WTC11 (cell line): ENCODE measurements at regions not wholly inside any gene's neighbourhood (a gene's known extent, or its start where the extent isn't known, plus 50 kb on each side); places are given as distances from the start of the nearest gene placed in this dataset.

Source experiments
- ARID4B ChIP-seq: sonication (generic); formaldehyde crosslinking; IDR thresholded peaks from 2 replicates; pipeline ENCODE4 v1.8.0; 2023; ENCODE audit warnings: missing genetic modification reagents, mild to moderate bottlenecking, borderline replicate concordance
- ATF2 ChIP-seq: sonication (generic); formaldehyde crosslinking; IDR thresholded peaks from 2 replicates; pipeline ENCODE4 v1.8.1; 2022; ENCODE audit warnings: low read depth, missing genetic modification reagents, borderline replicate concordance
- ATF3 ChIP-seq: sonication (generic); formaldehyde crosslinking; conservative IDR thresholded peaks from 2 replicates; pipeline ENCODE4 v1.8.1; 2022; ENCODE audit warnings: mild to moderate bottlenecking, missing genetic modification reagents
- CBFB ChIP-seq: sonication (generic); formaldehyde crosslinking; IDR thresholded peaks from 2 replicates; pipeline ENCODE4 v1.8.1; 2022; ENCODE audit warnings: mild to moderate bottlenecking, low read depth, missing genetic modification reagents
- CTCF ChIP-seq: fragments of 200-600 bp; IDR thresholded peaks from 2 replicates; pipeline ENCODE4 v1.8.0; 2022; ENCODE audit warnings: antibody characterized with exemption
- E2F5 ChIP-seq: sonication (generic); formaldehyde crosslinking; IDR thresholded peaks from 2 replicates; pipeline ENCODE4 v1.8.1; 2022; ENCODE audit warnings: mild to moderate bottlenecking, moderate library complexity, missing genetic modification reagents
- ESRRA ChIP-seq: sonication (generic); formaldehyde crosslinking; IDR thresholded peaks from 2 replicates; pipeline ENCODE4 v1.8.1; 2022; ENCODE audit warnings: mild to moderate bottlenecking, missing genetic modification reagents, borderline replicate concordance
- ETV6 ChIP-seq: sonication (generic); formaldehyde crosslinking; IDR thresholded peaks from 2 replicates; pipeline ENCODE4 v1.8.1; 2022; ENCODE audit warnings: mild to moderate bottlenecking, missing genetic modification reagents
- FOXK1 ChIP-seq: sonication (generic); formaldehyde crosslinking; IDR thresholded peaks from 2 replicates; pipeline ENCODE4 v1.8.0; 2022; ENCODE audit warnings: mild to moderate bottlenecking, moderate library complexity, missing genetic modification reagents
- IRF1 ChIP-seq: sonication (generic); formaldehyde crosslinking; IDR thresholded peaks from 2 replicates; pipeline ENCODE4 v1.8.0; 2023; ENCODE audit warnings: missing genetic modification reagents
- JAZF1 ChIP-seq: fragments of 250-450 bp; sonication (Bioruptor Pico); IDR thresholded peaks from 2 replicates; pipeline ENCODE4 v1.9.0; 2021; ENCODE audit warnings: moderate library complexity, mild to moderate bottlenecking, inconsistent platforms
- JUN ChIP-seq: sonication (generic); formaldehyde crosslinking; IDR thresholded peaks from 2 replicates; pipeline ENCODE4 v1.8.0; 2023; ENCODE audit warnings: mild to moderate bottlenecking, missing genetic modification reagents
- MAX ChIP-seq: sonication (generic); formaldehyde crosslinking; IDR thresholded peaks from 2 replicates; pipeline ENCODE4 v1.8.0; 2022; ENCODE audit warnings: mild to moderate bottlenecking, missing genetic modification reagents
- MXD4 ChIP-seq: fragments of 250-450 bp; sonication (Bioruptor Pico); IDR thresholded peaks from 2 replicates; pipeline ENCODE4 v1.8.0; 2021; ENCODE audit warnings: mild to moderate bottlenecking, moderate library complexity, borderline replicate concordance
- NFYB ChIP-seq: sonication (generic); formaldehyde crosslinking; conservative IDR thresholded peaks from 2 replicates; pipeline ENCODE4 v1.8.0; 2022; ENCODE audit warnings: low read depth, missing genetic modification reagents
- SMAD3 ChIP-seq: sonication (generic); formaldehyde crosslinking; IDR thresholded peaks from 2 replicates; pipeline ENCODE4 v1.8.0; 2022; ENCODE audit warnings: missing genetic modification reagents, mild to moderate bottlenecking, borderline replicate concordance
- ZMAT4 ChIP-seq: fragments of 250-450 bp; sonication (Bioruptor Pico); IDR thresholded peaks from 2 replicates; pipeline ENCODE4 v1.9.0; 2021; ENCODE audit warnings: mild to moderate bottlenecking
- ZNF138 ChIP-seq: sonication (generic); formaldehyde crosslinking; conservative IDR thresholded peaks from 2 replicates; pipeline ENCODE4 v1.8.1; 2022; ENCODE audit warnings: mild to moderate bottlenecking, moderate library complexity, missing genetic modification reagents
- ZNF317 ChIP-seq: sonication (generic); formaldehyde crosslinking; IDR thresholded peaks from 2 replicates; pipeline ENCODE4 v1.8.1; 2023; ENCODE audit warnings: low read depth, mild to moderate bottlenecking, moderate library complexity, missing genetic modification reagents, borderline replicate concordance
- ZNF396 ChIP-seq: fragments of 250-450 bp; sonication (Bioruptor Pico); IDR thresholded peaks from 2 replicates; pipeline ENCODE4 v1.8.0; 2021; ENCODE audit warnings: mild to moderate bottlenecking, moderate library complexity, borderline replicate concordance
- ZNF425 ChIP-seq: fragments of 250-450 bp; sonication (Bioruptor Pico); conservative IDR thresholded peaks from 2 replicates; pipeline ENCODE4 v1.9.0; 2021; ENCODE audit warnings: mild to moderate bottlenecking
- ZNF512 ChIP-seq: sonication (generic); formaldehyde crosslinking; IDR thresholded peaks from 2 replicates; pipeline ENCODE4 v1.8.1; 2022; ENCODE audit warnings: missing genetic modification reagents, borderline replicate concordance

- TF ChIP-seq IRF1 (no peak), MAX (CRISPR knock-in tag) (no peak), NFYB (CRISPR knock-in tag) (no peak), ATF2 (CRISPR knock-in tag) (no peak; the same call in 1 of the 2 replicates), ZNF512 (CRISPR knock-in tag) (no peak), ARID4B (CRISPR knock-in tag) (0 out of 2 replicates have a peak, but pooled peaks have one; percentile 49), JUN (CRISPR knock-in tag) (no peak), CTCF (no peak), ESRRA (peak; percentile 70; the same call in 1 of the 2 replicates), CBFB (CRISPR knock-in tag) (no peak), ATF3 (CRISPR knock-in tag) (no peak), ZMAT4 (CRISPR knock-in tag) (no peak), JAZF1 (no peak), ZNF138 (CRISPR knock-in tag) (no peak), FOXK1 (CRISPR knock-in tag) (peak; percentile 56; the same call in 1 of the 2 replicates), ZNF317 (CRISPR knock-in tag) (no peak), MXD4 (no peak), SMAD3 (CRISPR knock-in tag) (no peak), E2F5 (no peak), ZNF396 (CRISPR knock-in tag) (no peak), ZNF425 (CRISPR knock-in tag) (no peak), ETV6 (CRISPR knock-in tag) (peak; percentile 79)
Measured at GRCh38 chr1:201614262-201615015, 75.5 kb downstream of the NAV1 start (continued).
